H9 (cell line): ENCODE measurements at regions not wholly inside any gene's neighbourhood (a gene's known extent, or its start where the extent isn't known, plus 50 kb on each side); places are given as distances from the start of the nearest gene placed in this dataset.

Experiments
- DNase-seq: peaks from one replicate; pipeline ENCODE4 v3.0.0-alpha.2; 2017
- H2AFZ ChIP-seq: one replicate; pipeline ENCODE4 v1.6.1; 2013; ENCODE audit warnings: mild to moderate bottlenecking, low read length, control low read depth, moderate library complexity
- H2AK5ac ChIP-seq: 2 replicates; pipeline ENCODE4 v1.6.1; 2013; ENCODE audit warnings: low read length, control low read depth, mixed read lengths; ENCODE audit not compliant: insufficient read length
- H2BK120ac ChIP-seq: one replicate; pipeline ENCODE4 v1.6.1; 2013; ENCODE audit warnings: low read depth, mild to moderate bottlenecking, low read length, control low read depth, inconsistent platforms; ENCODE audit not compliant: poor library complexity, severe bottlenecking
- H2BK12ac ChIP-seq: 2 replicates; pipeline ENCODE4 v1.6.1; 2013; ENCODE audit warnings: low read length, control low read depth, mixed read lengths, low read depth; ENCODE audit not compliant: insufficient read length
- H2BK15ac ChIP-seq: 2 replicates; pipeline ENCODE4 v1.6.1; 2013; ENCODE audit warnings: low read depth, low read length, control low read depth
- H2BK20ac ChIP-seq: one replicate; pipeline ENCODE4 v1.6.1; 2013; ENCODE audit warnings: low read depth, mild to moderate bottlenecking, low read length, control low read depth, inconsistent platforms; ENCODE audit not compliant: poor library complexity, severe bottlenecking
- H2BK5ac ChIP-seq: 2 replicates; pipeline ENCODE4 v1.6.1; 2013; ENCODE audit warnings: low read length, control low read depth, mixed read lengths; ENCODE audit not compliant: insufficient read length
- H3K14ac ChIP-seq: 2 replicates; pipeline ENCODE4 v1.6.1; 2013; ENCODE audit warnings: low read length, control low read depth; ENCODE audit not compliant: insufficient read depth
- H3K18ac ChIP-seq: 2 replicates; pipeline ENCODE4 v1.6.1; 2013; ENCODE audit warnings: low read depth, mild to moderate bottlenecking, mixed read lengths, low read length, control low read depth; ENCODE audit not compliant: insufficient read length
- H3K23ac ChIP-seq: 2 replicates; pipeline ENCODE4 v1.6.1; 2013; ENCODE audit warnings: low read length, control low read depth, mixed read lengths, low read depth; ENCODE audit not compliant: insufficient read length
- H3K23me2 ChIP-seq: 2 replicates; pipeline ENCODE4 v1.6.1; 2013; ENCODE audit warnings: low read depth, mild to moderate bottlenecking, mixed read lengths, low read length, control low read depth; ENCODE audit not compliant: insufficient read length, poor library complexity, severe bottlenecking
- H3K27ac ChIP-seq: 2 replicates; pipeline ENCODE4 v1.5.1; 2013; ENCODE audit warnings: low read length, control low read depth, mixed read lengths, low read depth; ENCODE audit not compliant: insufficient read length
- H3K27me3 ChIP-seq: 2 replicates; pipeline ENCODE4 v1.6.1; 2013; ENCODE audit warnings: low read length, control low read depth, inconsistent platforms; ENCODE audit not compliant: insufficient read depth
- H3K4ac ChIP-seq: 2 replicates; pipeline ENCODE4 v1.6.1; 2013; ENCODE audit warnings: low read depth, mild to moderate bottlenecking, control low read depth, inconsistent platforms, low read length, moderate library complexity
- H3K4me1 ChIP-seq: 2 replicates; pipeline ENCODE4 v1.6.1; 2013; ENCODE audit warnings: low read length, control low read depth, inconsistent platforms; ENCODE audit not compliant: insufficient read depth
- H3K4me2 ChIP-seq: 2 replicates; pipeline ENCODE4 v1.6.1; 2013; ENCODE audit warnings: low read length, control low read depth, mixed read lengths; ENCODE audit not compliant: insufficient read length, insufficient read depth
- H3K56ac ChIP-seq: 2 replicates; pipeline ENCODE4 v1.6.1; 2013; ENCODE audit warnings: low read depth, mild to moderate bottlenecking, mixed read lengths, low read length, control low read depth; ENCODE audit not compliant: insufficient read length
- H3K79me1 ChIP-seq: 2 replicates; pipeline ENCODE4 v1.6.1; 2013; ENCODE audit warnings: low read depth, mild to moderate bottlenecking, moderate library complexity, low read length, control low read depth, inconsistent platforms; ENCODE audit not compliant: insufficient read depth, poor library complexity, severe bottlenecking
- H3K79me2 ChIP-seq: 2 replicates; pipeline ENCODE4 v1.6.1; 2013; ENCODE audit warnings: low read length, control low read depth, inconsistent platforms; ENCODE audit not compliant: insufficient read depth
- H3K9ac ChIP-seq: 2 replicates; pipeline ENCODE4 v1.6.1; 2013; ENCODE audit warnings: low read length, control low read depth, mixed read lengths; ENCODE audit not compliant: insufficient read length; ENCODE audit errors: extremely low read depth
- H3K9me3 ChIP-seq: one replicate; pipeline ENCODE4 v1.6.1; 2013; ENCODE audit warnings: low read depth, low read length, inconsistent platforms; ENCODE audit not compliant: control insufficient read depth
- H3T11ph ChIP-seq: one replicate; pipeline ENCODE4 v1.6.1; 2013; ENCODE audit warnings: mild to moderate bottlenecking, low read length, control low read depth, inconsistent platforms
- H4K20me1 ChIP-seq: one replicate; pipeline ENCODE4 v1.6.1; 2013; ENCODE audit not compliant: control insufficient read depth, insufficient read length, insufficient read depth
- H4K5ac ChIP-seq: 2 replicates; pipeline ENCODE4 v1.6.1; 2013; ENCODE audit warnings: low read depth, mild to moderate bottlenecking, mixed read lengths, low read length, control low read depth; ENCODE audit not compliant: insufficient read length
- H4K8ac ChIP-seq: replicated peaks from 2 replicates; pipeline ENCODE4 v1.6.1; 2013; ENCODE audit warnings: low read length, control low read depth, mixed read lengths, low read depth; ENCODE audit not compliant: insufficient read length
- H4K91ac ChIP-seq: 2 replicates; pipeline ENCODE4 v1.6.1; 2013; ENCODE audit warnings: low read depth, mild to moderate bottlenecking, moderate library complexity, mixed read lengths, low read length, control low read depth; ENCODE audit not compliant: insufficient read length
- H3K27ac Mint-ChIP-seq, 3 experiments: 2 replicates in 2 of 3; 3 replicates in 1 of 3; pipeline ENCODE4 v1.8.0; 2020 to 2021; ENCODE audit warnings: mixed read lengths in 3 of 3, mild to moderate bottlenecking in 1 of 3, moderate library complexity in 1 of 3
- H3K27me3 Mint-ChIP-seq: 2 replicates; pipeline ENCODE4 v1.8.0; 2021; ENCODE audit warnings: low read depth, mild to moderate bottlenecking, moderate library complexity, mixed read lengths
- H3K36me3 Mint-ChIP-seq, 3 experiments: 2 replicates in 2 of 3; 3 replicates in 1 of 3; pipeline ENCODE4 v1.8.0; 2020 to 2021; ENCODE audit warnings: low read depth in 3 of 3, mixed read lengths in 3 of 3; ENCODE audit not compliant: insufficient read depth in 1 of 3
- H3K4me1 Mint-ChIP-seq, 2 experiments: 2 replicates each; pipeline ENCODE4 v1.8.0; 2020; ENCODE audit warnings: mixed read lengths in 2 of 2
- H3K4me3 Mint-ChIP-seq, 2 experiments: 2 replicates in 1 of 2; 3 replicates in 1 of 2; pipeline ENCODE4 v1.8.0; 2020 to 2021; ENCODE audit warnings: mild to moderate bottlenecking in 2 of 2, mixed read lengths in 2 of 2, moderate library complexity in 1 of 2
- H3K9me3 Mint-ChIP-seq, 2 experiments: 2 replicates in 1 of 2; 3 replicates in 1 of 2; pipeline ENCODE4 v1.8.0; 2020; ENCODE audit warnings: mild to moderate bottlenecking in 2 of 2, mixed read lengths in 2 of 2, moderate library complexity in 1 of 2
- CTCF ChIP-seq: fragments of 200-600 bp; sonication (generic); conservative IDR thresholded peaks from 3 replicates; pipeline ENCODE4 v1.8.0; 2021; ENCODE audit warnings: antibody characterized with exemption, mild to moderate bottlenecking
- whole genome bisulfite sequencing: extraction: QIAGEN DNeasy Blood & Tissue Kit; methylation state at CpG from one replicate; pipeline ENCODE4 v1.1.7; 2013; ENCODE audit warnings: missing lambda C conversion rate, low lambda C conversion rate, mixed read lengths; ENCODE audit not compliant: insufficient read length; ENCODE audit errors: extremely low coverage; 5-methylcytosine and 5-hydroxymethylcytosine counted together

- H2AK5ac ChIP-seq = no peak overlapping the region
- H2BK12ac ChIP-seq = no peak overlapping the region
- no peaks in the 10 kb centered on the region for H3K79me2 ChIP-seq
- no peak overlapping the region for H4K5ac ChIP-seq
- no peak overlapping the region for H3K4ac ChIP-seq
- H3K23ac ChIP-seq = no peak overlapping the region
- no peak overlapping the region for H3T11ph ChIP-seq
- no peak overlapping the region for H3K18ac ChIP-seq
- H3K27ac ChIP-seq = no peak overlapping the region
- TF ChIP-seq CTCF = no peak
- no peaks in the 10 kb centered on the region for H3K27me3 ChIP-seq
- H3K27ac Mint-ChIP-seq = no peak overlapping the region
- no peak for DNase-seq
- H4K8ac ChIP-seq = no peak overlapping the region
- H3K14ac ChIP-seq = no peak overlapping the region
- H2BK120ac ChIP-seq = no peak overlapping the region
- peaks cover 3 to 4% of the 10 kb centered on the region in 2 experiments; a peak in 3 of 5 replicates for H3K9me3 Mint-ChIP-seq
- no peak overlapping the region for H4K91ac ChIP-seq
- no peaks in the 10 kb centered on the region for H3K9me3 ChIP-seq
- 100% methylated on average over 2 of the region's 7 CpGs for WGBS
- H2BK5ac ChIP-seq = no peak overlapping the region
- no peaks in the 10 kb centered on the region for H3K36me3 Mint-ChIP-seq
- peaks cover 5% of the 10 kb centered on the region for H3K27me3 Mint-ChIP-seq
- H2BK20ac ChIP-seq = no peak overlapping the region
- H3K23me2 ChIP-seq = no peaks in the 10 kb centered on the region
- H3K79me1 ChIP-seq = no peaks in the 10 kb centered on the region
- H2AFZ ChIP-seq = no peak overlapping the region
- H3K4me2 ChIP-seq = no peak overlapping the region
- peaks cover 0 to 5% of the 10 kb centered on the region in 2 experiments; a peak in 2 of 4 replicates for H3K4me1 Mint-ChIP-seq
- no peak overlapping the region for H3K9ac ChIP-seq
- no peak overlapping the region for H3K56ac ChIP-seq
- H4K20me1 ChIP-seq = no peaks in the 10 kb centered on the region
- H3K4me3 Mint-ChIP-seq = no peak overlapping the region
- H3K4me1 ChIP-seq = no peaks in the 10 kb centered on the region
- no peak overlapping the region for H2BK15ac ChIP-seq
Measured at GRCh38 chr22:49505337-49506009, 322.2 kb downstream of the BRD1 start.
